ENCODE measurements at regions not wholly inside any gene's neighbourhood (a gene's known extent, or its start where the extent isn't known, plus 50 kb on each side); places are given as distances from the start of the nearest gene placed in this dataset.
"Not testable (repeated sequence)": the region's sequence is repeated elsewhere in the genome, so short reads cannot be mapped to it uniquely, and the experiment has no call there.

DNA sequence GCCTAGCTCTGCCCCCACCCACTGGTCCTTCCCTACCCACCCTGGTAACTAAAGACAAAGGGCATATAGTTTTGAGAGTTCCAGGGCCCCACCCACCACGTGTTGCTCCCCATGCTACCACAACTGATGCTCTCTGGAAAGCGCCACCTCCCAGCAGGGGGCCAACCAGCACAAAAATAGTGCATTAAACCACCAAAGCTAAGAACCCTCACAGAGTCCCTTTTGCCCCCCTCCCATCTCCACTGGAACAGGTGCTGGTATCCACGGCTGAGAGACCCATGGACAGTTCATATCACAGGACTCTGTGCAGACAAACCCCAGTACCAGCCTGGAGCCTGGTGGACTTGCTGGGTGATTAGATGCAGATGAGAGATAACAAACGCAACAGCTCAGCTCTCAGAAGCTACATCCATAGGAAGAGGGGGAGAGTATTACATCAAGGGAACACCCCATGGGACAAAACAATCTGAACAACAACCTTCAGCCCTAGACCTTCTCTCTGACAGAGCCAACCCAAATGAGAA is 715.9 kb downstream of the NUP35 start:
- TF ChIP-seq EZH2phosphoT487 (IDR thresholded peaks at IDR 0.05; ENCODE audit: insufficient read depth, low read depth), result no peak
- TF ChIP-seq EZH2 (IDR thresholded peaks at IDR 0.05; ENCODE audit: insufficient read depth, poor library complexity, severe bottlenecking), result no peak
- in situ Hi-C loops (cut with MboI), result no loop called here
- Histone ChIP-seq H3K36me3 (ENCODE audit: low read depth) (no peaks in the 10 kb centered on the region), H2AFZ (no peak overlapping the region), H3K4me2 (ENCODE audit: unreplicated experiment) (no peak overlapping the region), H3K9me2 (ENCODE audit: insufficient read depth) (no peaks in the 10 kb centered on the region), H3F3A (ENCODE audit: insufficient read depth) (no peaks in the 10 kb centered on the region), H3K27me3 (replicated peaks; ENCODE audit: insufficient read depth) (no peaks in the 10 kb centered on the region), H3K9me3 (ENCODE audit: low read depth) (no peaks in the 10 kb centered on the region), H3K4me1 (ENCODE audit: insufficient read depth) (no peaks in the 10 kb centered on the region), H4K20me1 (ENCODE audit: insufficient read depth) (peaks cover 3% of the 10 kb centered on the region; the same call in 1 of the 2 replicates), H3K4me3 (no peak overlapping the region), H3K27ac (no peak overlapping the region), H3K9ac (no peak overlapping the region), H3K79me2 (ENCODE audit: insufficient read depth) (no peaks in the 10 kb centered on the region)
- WGBS, 2 experiments (ENCODE audit: low coverage in 1 of 2, low lambda C conversion rate in 2 of 2, missing lambda C conversion rate in 2 of 2), result 2 to 5% methylated on average over 4 of the region's 4 CpGs
- DNase-seq, result no peak

DNA sequence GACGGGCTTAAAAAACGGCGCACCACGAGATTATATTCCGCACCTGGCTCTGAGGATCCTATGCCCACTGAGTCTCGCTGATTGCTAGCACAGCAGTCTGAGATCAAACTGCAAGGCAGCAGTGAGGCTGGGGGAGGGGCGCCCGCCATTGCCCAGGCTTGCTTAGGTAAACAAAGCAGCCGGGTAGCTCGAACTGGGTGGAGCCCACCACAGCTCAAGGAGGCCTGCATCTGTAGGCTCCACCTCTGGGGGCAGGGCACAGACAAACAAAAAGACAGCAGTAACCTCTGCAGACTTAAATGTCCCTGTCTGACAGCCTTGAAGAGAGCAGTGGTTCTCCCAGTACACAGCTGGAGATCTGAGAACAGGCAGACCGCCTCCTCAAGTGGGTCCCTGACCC is 725.6 kb downstream of the NUP35 start:
- in situ Hi-C loops (cut with MboI); H4K20me1 ChIP-seq (ENCODE audit: insufficient read depth); H3K27me3 ChIP-seq (replicated peaks; ENCODE audit: insufficient read depth); H3K79me2 ChIP-seq (ENCODE audit: insufficient read depth); H3K9me2 ChIP-seq (ENCODE audit: insufficient read depth); H3K9me3 ChIP-seq (ENCODE audit: low read depth); H3K4me1 ChIP-seq (ENCODE audit: insufficient read depth); H3K27ac ChIP-seq; H3K36me3 ChIP-seq (ENCODE audit: low read depth); H3K9ac ChIP-seq; H2AFZ ChIP-seq; H3F3A ChIP-seq (ENCODE audit: insufficient read depth); H3K4me2 ChIP-seq (ENCODE audit: unreplicated experiment); DNase-seq; H3K4me3 ChIP-seq: not testable (repeated sequence)
- 44 to 56% methylated on average over 10 to 11 of the region's 11 CpGs for WGBS, 2 experiments (ENCODE audit: low coverage in 1 of 2, low lambda C conversion rate in 2 of 2, missing lambda C conversion rate in 2 of 2)

DNA sequence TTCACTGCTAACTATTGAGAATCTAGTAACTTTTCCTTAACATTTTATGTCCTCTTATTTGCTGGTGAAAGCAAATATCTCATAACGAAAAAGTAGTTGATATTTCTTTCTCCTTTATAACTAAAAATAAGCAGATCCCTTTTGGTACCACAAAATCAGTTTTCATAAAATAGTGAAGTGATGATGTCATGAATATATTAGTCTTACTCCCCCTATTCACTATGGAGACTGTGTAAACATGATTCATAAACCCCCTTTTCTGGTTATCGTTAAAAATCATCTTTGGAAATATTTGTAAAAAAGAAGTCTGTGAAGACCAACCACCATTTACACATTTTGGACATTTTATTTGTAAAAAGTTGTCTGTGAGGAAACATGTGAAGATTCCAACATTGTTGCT is 734.9 kb downstream of the NUP35 start:
- Histone ChIP-seq H3K4me2 (ENCODE audit: unreplicated experiment) (no peak overlapping the region), H3K9me3 (ENCODE audit: low read depth) (no peaks in the 10 kb centered on the region), H3K27me3 (replicated peaks; ENCODE audit: insufficient read depth) (no peaks in the 10 kb centered on the region), H3K79me2 (ENCODE audit: insufficient read depth) (no peaks in the 10 kb centered on the region), H3F3A (ENCODE audit: insufficient read depth) (no peaks in the 10 kb centered on the region), H3K9me2 (ENCODE audit: insufficient read depth) (no peaks in the 10 kb centered on the region), H3K9ac (no peak overlapping the region), H3K36me3 (ENCODE audit: low read depth) (no peaks in the 10 kb centered on the region), H3K27ac (no peak overlapping the region), H3K4me1 (ENCODE audit: insufficient read depth) (no peaks in the 10 kb centered on the region), H3K4me3 (no peak overlapping the region), H4K20me1 (ENCODE audit: insufficient read depth) (no peaks in the 10 kb centered on the region), H2AFZ (no peak overlapping the region)
- DNase-seq, result no peak
- in situ Hi-C loops (cut with MboI), result no loop called here
- 28 to 29% methylated on average over 2 of the region's 2 CpGs for WGBS, 2 experiments (ENCODE audit: low coverage in 1 of 2, low lambda C conversion rate in 2 of 2, missing lambda C conversion rate in 2 of 2)
- TF ChIP-seq EZH2phosphoT487 (IDR thresholded peaks at IDR 0.05; ENCODE audit: insufficient read depth, low read depth), result no peak
- no peak for TF ChIP-seq EZH2 (IDR thresholded peaks at IDR 0.05; ENCODE audit: insufficient read depth, poor library complexity, severe bottlenecking)

DNA sequence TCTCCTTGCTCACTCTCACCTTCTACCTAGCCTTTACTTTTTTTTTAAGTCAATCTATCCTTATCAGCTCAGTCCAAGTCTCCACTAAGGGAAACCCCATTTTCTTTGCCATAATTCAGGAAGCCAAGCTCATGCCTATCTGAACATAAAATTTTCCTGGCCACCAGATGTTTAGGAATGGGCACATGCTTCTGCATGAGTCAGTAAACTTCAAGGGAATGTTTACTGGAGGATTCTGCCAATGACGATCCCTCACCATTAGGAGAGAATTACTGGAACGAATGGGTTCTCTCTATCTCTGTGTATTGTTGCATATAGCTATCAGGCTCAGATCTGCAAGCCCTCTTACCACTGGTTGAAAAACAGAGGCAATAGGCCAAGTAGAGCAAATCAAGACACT is 731.7 kb upstream of the ZNF804A start:
- Histone ChIP-seq H3K36me3 (ENCODE audit: low read depth) (no peaks in the 10 kb centered on the region), H3K4me2 (ENCODE audit: unreplicated experiment) (no peak overlapping the region), H4K20me1 (ENCODE audit: insufficient read depth) (no peaks in the 10 kb centered on the region), H3K27ac (no peak overlapping the region), H3K9me2 (ENCODE audit: insufficient read depth) (no peaks in the 10 kb centered on the region), H3K27me3 (replicated peaks; ENCODE audit: insufficient read depth) (no peaks in the 10 kb centered on the region), H3K4me1 (ENCODE audit: insufficient read depth) (no peaks in the 10 kb centered on the region), H3F3A (ENCODE audit: insufficient read depth) (no peaks in the 10 kb centered on the region), H3K9me3 (ENCODE audit: low read depth) (no peaks in the 10 kb centered on the region), H2AFZ (no peak overlapping the region), H3K9ac (no peak overlapping the region), H3K4me3 (no peak overlapping the region), H3K79me2 (ENCODE audit: insufficient read depth) (no peaks in the 10 kb centered on the region)
- WGBS, 2 experiments (ENCODE audit: low coverage in 1 of 2, low lambda C conversion rate in 2 of 2, missing lambda C conversion rate in 2 of 2), result 17 to 19% methylated on average over 2 of the region's 2 CpGs
- no peak for TF ChIP-seq EZH2phosphoT487 (IDR thresholded peaks at IDR 0.05; ENCODE audit: insufficient read depth, low read depth)
- no peak for TF ChIP-seq EZH2 (IDR thresholded peaks at IDR 0.05; ENCODE audit: insufficient read depth, poor library complexity, severe bottlenecking)
- no peak for DNase-seq
- in situ Hi-C loops (cut with MboI), result no loop called here

GRCh38 chr2:183867206-183867605 is 731.1 kb upstream of the ZNF804A start:
- in situ Hi-C loops (cut with MboI), result no loop called here
- DNase-seq, result no peak
- H3F3A ChIP-seq (ENCODE audit: insufficient read depth), result no peaks in the 10 kb centered on the region
- no peak for TF ChIP-seq EZH2 (IDR thresholded peaks at IDR 0.05; ENCODE audit: insufficient read depth, poor library complexity, severe bottlenecking)
- TF ChIP-seq EZH2phosphoT487 (IDR thresholded peaks at IDR 0.05; ENCODE audit: insufficient read depth, low read depth), result no peak
- no peak overlapping the region for H3K4me2 ChIP-seq (ENCODE audit: unreplicated experiment)
- H3K9ac ChIP-seq, result no peak overlapping the region
- no peak overlapping the region for H2AFZ ChIP-seq
- H4K20me1 ChIP-seq (ENCODE audit: insufficient read depth), result no peaks in the 10 kb centered on the region
- no peaks in the 10 kb centered on the region for H3K36me3 ChIP-seq (ENCODE audit: low read depth)
- no peaks in the 10 kb centered on the region for H3K79me2 ChIP-seq (ENCODE audit: insufficient read depth)
- H3K9me2 ChIP-seq (ENCODE audit: insufficient read depth), result no peaks in the 10 kb centered on the region
- no peak overlapping the region for H3K4me3 ChIP-seq
- H3K9me3 ChIP-seq (ENCODE audit: low read depth), result no peaks in the 10 kb centered on the region
- H3K27me3 ChIP-seq (replicated peaks; ENCODE audit: insufficient read depth), result no peaks in the 10 kb centered on the region
- H3K4me1 ChIP-seq (ENCODE audit: insufficient read depth), result no peaks in the 10 kb centered on the region
- 19 to 32% methylated on average over 5 of the region's 5 CpGs for WGBS, 2 experiments (ENCODE audit: low coverage in 1 of 2, low lambda C conversion rate in 2 of 2, missing lambda C conversion rate in 2 of 2)
- no peak overlapping the region for H3K27ac ChIP-seq

Data from GM23248 (cell line).